C1 segment of cervical spinal cord (tissue), 14 donors: ENCODE measurements at regions not wholly inside any gene's neighbourhood (a gene's known extent, or its start where the extent isn't known, plus 50 kb on each side); places are given as distances from the start of the nearest gene placed in this dataset.

Experiments
- DNase-seq, 14 donors: peaks; one replicate each; lab custom pipeline; 2025; lab: John Stamatoyannopoulos, UW

GRCh38 chr6:139625081-139625939 lies 250.9 kb upstream of the CITED2 start:
- no peak for DNase-seq

GRCh38 chr6:139623372-139623771 lies 248.9 kb upstream of the CITED2 start:
- DNase-seq: no peak

- DNase-seq: no peak
These were observed 239.0 kb upstream of the CITED2 start for GRCh38 chr6:139613496-139613895.

GRCh38 chr6:139612135-139612465 lies 237.7 kb upstream of the CITED2 start:
- no peak for DNase-seq

- DNase-seq: no peak
These were observed 237.1 kb upstream of the CITED2 start for GRCh38 chr6:139611327-139612134.

DNA sequence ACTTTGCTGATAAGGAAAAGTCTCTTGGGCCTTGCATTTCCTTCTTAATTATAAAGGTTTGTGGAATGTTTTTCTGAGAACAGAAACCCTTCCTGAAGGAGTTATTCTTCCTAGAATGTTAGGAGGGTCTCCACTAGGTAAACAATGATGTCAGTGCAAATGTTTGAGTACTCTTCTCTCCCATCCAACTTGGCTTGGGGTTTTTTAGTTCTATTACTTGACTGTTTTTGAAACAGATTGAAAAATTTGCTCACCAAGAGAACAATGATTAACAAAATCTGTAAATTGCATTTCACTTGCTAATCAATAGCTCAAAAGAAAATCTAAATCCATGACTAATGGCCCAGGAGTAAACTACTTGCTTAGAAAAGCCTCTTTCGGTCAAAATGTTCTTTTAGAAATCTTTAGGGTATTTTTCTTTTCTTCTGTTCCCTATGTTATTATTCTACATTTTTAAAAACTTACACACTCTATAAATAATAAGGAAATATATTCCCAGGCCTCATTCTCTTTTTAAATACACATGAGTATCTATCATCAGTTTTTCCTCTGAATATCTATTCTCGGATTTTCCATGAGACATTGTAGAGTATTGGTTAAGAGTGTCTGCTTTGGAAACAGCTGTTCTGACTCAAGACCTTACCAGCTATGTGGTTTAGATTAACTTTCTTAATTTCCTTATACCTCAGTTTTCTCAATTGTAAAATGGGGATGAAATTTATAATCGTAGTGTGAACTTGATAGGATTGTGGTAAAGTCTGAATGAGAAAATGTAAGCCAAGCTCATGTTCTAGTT lies 234.2 kb upstream of the CITED2 start:
- no peak for DNase-seq

DNA sequence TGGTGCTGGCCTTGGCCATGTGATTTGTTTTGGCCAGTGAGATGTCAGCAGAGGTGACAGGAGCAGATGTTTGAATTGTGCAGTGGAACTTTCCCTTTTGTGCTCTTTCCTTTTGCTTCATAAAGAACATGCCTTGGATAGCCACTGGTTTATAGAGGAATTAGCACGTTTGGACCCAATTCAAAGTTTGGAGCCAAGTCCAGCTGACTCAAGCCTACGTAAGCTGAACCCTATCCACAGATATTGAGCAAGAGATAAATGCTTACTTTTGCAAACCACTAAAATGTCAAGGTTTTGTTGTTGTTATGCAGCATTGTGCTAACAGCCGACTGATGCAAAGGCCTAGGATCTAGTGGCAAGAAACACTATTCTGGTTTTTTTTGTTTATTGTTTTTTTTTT lies 230.9 kb upstream of the CITED2 start:
- no peak for DNase-seq

DNA sequence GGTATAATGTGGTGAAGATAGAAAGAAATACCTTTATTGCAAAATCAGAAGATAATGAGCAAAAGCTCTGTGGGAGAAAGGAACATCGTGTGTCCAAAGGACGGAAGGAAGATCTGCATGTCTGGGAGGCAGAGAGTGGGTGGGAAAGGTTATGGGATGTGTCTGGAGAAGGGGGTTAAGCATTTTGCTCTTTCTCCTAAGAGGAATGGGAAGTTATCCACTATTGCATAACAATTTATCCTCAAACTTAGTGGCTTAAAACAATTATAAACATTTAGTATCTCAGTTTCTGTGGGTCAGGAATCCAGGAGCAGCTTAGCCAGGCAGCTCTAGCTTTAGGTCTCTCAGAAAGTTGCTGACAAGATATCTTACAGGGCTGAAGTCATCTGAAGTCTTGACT lies 229.1 kb upstream of the CITED2 start:
- no peak for DNase-seq

DNA sequence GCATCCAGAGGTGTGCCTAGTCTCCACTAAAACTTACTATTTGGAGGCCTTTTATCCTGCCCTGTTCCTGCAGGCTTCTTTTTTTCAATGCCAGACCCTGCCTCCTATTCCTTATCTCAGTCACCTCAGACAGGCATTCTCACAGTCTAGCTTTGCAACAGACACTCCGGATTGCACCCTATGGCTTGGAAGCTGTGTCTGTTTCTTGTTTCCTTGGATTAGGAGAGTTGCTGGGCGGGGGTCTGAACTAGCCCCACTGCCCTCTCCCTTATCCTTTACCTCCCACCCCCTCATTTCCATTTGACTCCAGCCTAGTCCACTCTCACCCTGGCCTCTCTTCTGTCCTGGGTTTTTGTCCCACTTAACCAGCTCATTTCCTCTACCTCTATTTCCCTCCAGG lies 228.1 kb upstream of the CITED2 start:
- DNase-seq: no peak

DNA sequence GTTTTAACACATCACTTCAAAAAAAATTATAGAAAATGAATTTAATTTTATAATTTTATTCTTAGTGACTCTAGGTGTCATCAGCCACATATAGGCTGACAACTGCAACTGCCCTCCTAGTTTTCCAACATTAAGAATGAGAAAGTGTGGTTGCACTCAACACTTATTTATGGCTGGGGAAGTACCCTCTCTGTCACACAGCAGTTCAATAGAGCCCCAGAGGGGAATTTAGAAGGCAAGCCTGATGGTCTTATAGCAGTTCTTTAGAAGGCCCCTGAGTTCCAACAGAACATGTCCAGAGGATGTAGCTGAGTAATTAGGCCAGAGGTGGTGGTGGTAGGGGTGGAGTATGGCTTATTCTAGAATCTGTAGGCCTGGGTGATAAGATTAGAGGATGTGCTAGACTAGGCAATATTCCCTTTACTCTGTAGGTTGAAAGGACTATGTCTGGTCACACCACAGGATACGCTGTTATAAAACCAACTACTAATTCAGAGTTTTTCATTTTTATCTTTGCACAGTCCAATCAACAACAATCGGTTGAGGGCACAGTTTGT lies 226.5 kb upstream of the CITED2 start:
- DNase-seq: no peak

DNA sequence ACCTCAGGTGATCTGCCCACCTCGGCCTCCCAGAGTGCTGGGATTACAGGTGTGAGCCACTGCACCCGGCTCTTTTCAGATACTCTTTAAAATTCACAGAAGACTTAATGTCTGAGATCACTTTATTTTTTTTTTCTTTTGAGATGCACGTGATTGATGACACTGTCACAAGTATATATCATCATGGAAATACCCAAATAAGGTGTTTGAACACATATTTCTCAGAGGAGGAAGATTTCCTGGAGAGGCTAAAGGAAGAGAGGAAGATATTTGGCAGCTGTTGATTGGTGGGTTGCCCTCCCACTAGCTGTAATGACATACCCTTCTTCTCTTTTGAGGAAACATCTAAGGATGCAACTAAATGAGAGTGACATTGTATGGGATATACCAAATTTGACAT lies 225.9 kb upstream of the CITED2 start:
- DNase-seq: no peak

GRCh38 chr6:139597771-139598755 lies 223.6 kb upstream of the CITED2 start:
- peak in 9 of 14 donors; percentile 2 to 34 (median 8) for DNase-seq

GRCh38 chr6:139597087-139597763 lies 222.8 kb upstream of the CITED2 start:
- DNase-seq: no peak

GRCh38 chr6:139595183-139595582 lies 220.7 kb upstream of the CITED2 start:
- no peak for DNase-seq

DNA sequence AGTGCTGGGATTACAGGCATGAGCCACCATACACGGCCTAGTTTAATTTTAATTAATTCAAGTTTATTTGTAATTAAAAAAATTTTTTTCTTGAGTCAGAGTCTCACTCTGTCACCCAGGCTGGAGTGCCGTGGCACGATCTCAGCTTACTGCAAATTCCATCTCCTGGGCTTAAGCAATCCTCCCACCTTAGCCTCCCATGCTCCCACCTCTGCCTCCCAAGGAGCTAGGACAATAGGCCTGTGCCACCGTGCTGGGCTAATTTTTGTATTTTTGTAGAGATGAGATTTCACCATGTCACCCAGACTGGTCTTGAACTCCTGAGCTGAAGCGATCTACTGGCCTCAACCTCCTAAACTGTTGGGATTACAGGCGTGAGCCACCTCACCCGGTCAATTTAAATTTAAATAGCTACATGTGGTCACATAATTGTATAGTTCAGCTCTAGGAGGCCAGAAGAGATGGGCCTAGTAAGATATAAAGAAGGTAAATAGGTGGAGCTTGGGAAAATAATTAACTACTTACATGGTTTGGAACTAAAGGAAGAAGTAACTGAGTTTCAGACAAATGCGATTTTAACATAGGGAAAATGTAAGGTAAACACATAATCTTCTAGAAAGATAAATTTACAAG lies 220.0 kb upstream of the CITED2 start:
- DNase-seq: no peak

GRCh38 chr6:139593081-139593480 lies 218.6 kb upstream of the CITED2 start:
- DNase-seq: no peak

DNA sequence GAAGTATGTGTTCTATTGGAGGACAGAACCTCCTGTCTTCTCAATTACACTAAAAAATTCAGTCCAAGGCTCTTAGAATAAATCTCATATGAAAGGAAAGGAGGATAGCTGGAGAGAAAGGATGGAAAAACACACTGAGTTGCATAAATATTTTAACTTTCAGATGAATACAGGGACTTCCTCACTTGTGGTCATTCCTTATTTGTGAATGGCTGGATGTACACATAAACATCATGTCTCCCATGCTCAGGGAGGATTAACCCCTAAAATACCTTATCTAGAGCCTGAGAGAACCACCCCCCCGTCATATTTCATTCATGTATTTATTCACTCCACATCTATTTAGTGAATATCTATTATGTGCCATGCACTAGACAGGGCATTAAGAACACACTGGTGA lies 217.6 kb upstream of the CITED2 start:
- DNase-seq: no peak

- no peak for DNase-seq
These were observed 216.8 kb upstream of the CITED2 start for GRCh38 chr6:139591075-139591865.

DNA sequence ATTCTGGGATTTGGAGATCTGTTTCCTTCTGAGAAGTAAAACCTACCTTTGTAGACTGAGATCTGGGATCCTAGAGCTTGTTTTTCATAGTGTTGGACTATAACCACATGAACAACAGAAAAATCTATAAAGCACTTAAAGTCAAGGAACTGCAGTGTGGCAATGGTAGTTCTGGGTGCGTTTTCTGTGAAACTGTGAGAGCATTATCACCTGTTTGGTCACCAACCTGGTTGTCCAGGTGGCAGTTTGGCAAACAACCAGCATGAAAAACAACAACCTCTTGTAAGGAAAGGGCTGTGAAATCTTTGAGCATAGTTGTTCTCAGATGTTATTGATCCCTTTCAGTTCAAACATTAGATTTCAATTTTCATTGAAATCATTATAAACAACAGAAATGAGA lies 215.8 kb upstream of the CITED2 start:
- DNase-seq: no peak
